Psoas muscle (tissue), 7 donors: ENCODE measurements at regions not wholly inside any gene's neighbourhood (a gene's known extent, or its start where the extent isn't known, plus 50 kb on each side); places are given as distances from the start of the nearest gene placed in this dataset.

ENCODE experiments used
- ATAC-seq, 4 donors: fragments of 200-7000 bp; cut with Tn5 transposase; one replicate each; pipeline ENCODE4 v1.9.1; 2020; ENCODE audit warnings: moderate library complexity in 3 of 4, mild to moderate bottlenecking in 2 of 4
- DNase-seq, 2 donors: peaks; one replicate each; pipeline ENCODE4 v3.0.0-alpha.2; 2020
- H3K27ac ChIP-seq: fragments of 200-600 bp; one replicate; pipeline ENCODE4 v1.8.0; 2022
- H3K27me3 ChIP-seq, 3 donors: fragments of 200-600 bp in 1 of 3; one replicate each; pipeline versions ENCODE4 v1.6.1 to v1.8.0; 2013 to 2022; ENCODE audit warnings: low read length in 2 of 3, mild to moderate bottlenecking in 2 of 3, moderate library complexity in 1 of 3; ENCODE audit not compliant: insufficient read depth in 3 of 3
- H3K36me3 ChIP-seq, 2 donors: fragments of 200-600 bp in 1 of 2; one replicate each; pipeline versions ENCODE4 v1.6.1 to v1.8.0; 2013 to 2022; ENCODE audit warnings: low read depth in 1 of 2, mild to moderate bottlenecking in 1 of 2, moderate library complexity in 1 of 2; ENCODE audit not compliant: insufficient read depth in 1 of 2
- H3K4me1 ChIP-seq: fragments of 200-600 bp; one replicate; pipeline ENCODE4 v1.8.0; 2022
- H3K4me3 ChIP-seq: fragments of 200-600 bp; one replicate; pipeline ENCODE4 v1.8.0; 2022; ENCODE audit warnings: mild to moderate bottlenecking
- H3K9me3 ChIP-seq: fragments of 200-600 bp; one replicate; pipeline ENCODE4 v1.8.0; 2022
- CTCF ChIP-seq: fragments of 200-600 bp; IDR thresholded peaks from one replicate; pipeline ENCODE4 v1.8.0; 2022; ENCODE audit warnings: antibody characterized with exemption
- WGBS, 3 donors: extraction: QIAGEN DNeasy Blood & Tissue Kit; methylation state at CpG; one replicate each; pipeline versions ENCODE4 v1.1.6 to v1.1.7; 2013; 5-methylcytosine and 5-hydroxymethylcytosine counted together
- intact Hi-C, 2 donors: fragments of 100-400 bp; cut with DNase I; formaldehyde crosslinking; loops; one replicate each; pipeline versions ENCODE4 v1.11.0 to v1.14.2; 2022
- donor health status: healthy with polysubstance abuse.
- donor health status: DM: no; HTN: no; CAD: no; lungs with moderate emphysema.
- donor health status: Bipolar disorder and iron deficiency.
- donor health status: healthy.
- donor health status: DM: yes; HTN: yes; CAD: no.
- donor health status: DM: no; HTN: no; CAD: no.
- donor health status: DM: yes; HTN: yes; CAD: no.

- H3K4me3 ChIP-seq = no peak overlapping the region
- H3K9me3 ChIP-seq = no peaks in the 10 kb centered on the region
- no peaks in the 10 kb centered on the region for H3K4me1 ChIP-seq
- TF ChIP-seq CTCF = no peak
- no peaks in the 10 kb centered on the region for H3K36me3 ChIP-seq
- DNase-seq (no peak), ATAC-seq (no peak)
- intact Hi-C loops = no loop called here
- WGBS, 3 donors = 59 to 75% (median 68%) methylated on average over 2 of the region's 2 CpGs
- H3K27me3 ChIP-seq = no peaks in the 10 kb centered on the region
- H3K27ac ChIP-seq = no peak overlapping the region
Observed at GRCh38 chr3:6251612-6252400, 609.1 kb upstream of the GRM7 start.

- no peak overlapping the region for H3K4me3 ChIP-seq
- H3K27ac ChIP-seq = no peak overlapping the region
- intact Hi-C loops = no loop called here
- WGBS, 3 donors = 88 to 100% (median 93%) methylated on average over 1 of the region's 1 CpG
- H3K9me3 ChIP-seq = no peaks in the 10 kb centered on the region
- DNase-seq (no peak), ATAC-seq (no peak)
- H3K4me1 ChIP-seq = no peaks in the 10 kb centered on the region
- TF ChIP-seq CTCF = no peak
- no peaks in the 10 kb centered on the region for H3K36me3 ChIP-seq
- no peaks in the 10 kb centered on the region for H3K27me3 ChIP-seq
Observed at GRCh38 chr3:6254490-6254889, 606.4 kb upstream of the GRM7 start.

- no peaks in the 10 kb centered on the region for H3K9me3 ChIP-seq
- H3K4me3 ChIP-seq = no peak overlapping the region
- WGBS, 3 donors = 97 to 98% (median 97%) methylated on average over 6 of the region's 6 CpGs
- no peaks in the 10 kb centered on the region for H3K27me3 ChIP-seq
- DNase-seq (no peak), ATAC-seq (no peak)
- H3K27ac ChIP-seq = no peak overlapping the region
- intact Hi-C loops = no loop called here
- H3K36me3 ChIP-seq = no peaks in the 10 kb centered on the region
- TF ChIP-seq CTCF = no peak
- H3K4me1 ChIP-seq = no peaks in the 10 kb centered on the region
Observed at GRCh38 chr3:6255229-6255628, 605.7 kb upstream of the GRM7 start.

GRCh38 chr3:6260551-6261191 is 600.2 kb upstream of the GRM7 start:
- intact Hi-C loops = no loop called here
- WGBS, 3 donors = 79 to 81% (median 79%) methylated on average over 5 of the region's 5 CpGs
- Histone ChIP-seq H3K9me3 (no peaks in the 10 kb centered on the region), H3K27me3 (no peaks in the 10 kb centered on the region), H3K36me3 (no peaks in the 10 kb centered on the region), H3K27ac (no peak overlapping the region), H3K4me3 (no peak overlapping the region), H3K4me1 (no peaks in the 10 kb centered on the region)
- no peak for TF ChIP-seq CTCF
- ATAC-seq = no peak
- no peak for DNase-seq
